ENCODE measurements at regions not wholly inside any gene's neighbourhood (a gene's known extent, or its start where the extent isn't known, plus 50 kb on each side); places are given as distances from the start of the nearest gene placed in this dataset.

GRCh38 chr7:51551070-51551469 is 234.5 kb upstream of the COBL start:
- no peak for TF ChIP-seq SRF (IDR thresholded peaks at IDR 0.05; ENCODE audit: low read depth, low read length)
- TF ChIP-seq, protein P1, sequence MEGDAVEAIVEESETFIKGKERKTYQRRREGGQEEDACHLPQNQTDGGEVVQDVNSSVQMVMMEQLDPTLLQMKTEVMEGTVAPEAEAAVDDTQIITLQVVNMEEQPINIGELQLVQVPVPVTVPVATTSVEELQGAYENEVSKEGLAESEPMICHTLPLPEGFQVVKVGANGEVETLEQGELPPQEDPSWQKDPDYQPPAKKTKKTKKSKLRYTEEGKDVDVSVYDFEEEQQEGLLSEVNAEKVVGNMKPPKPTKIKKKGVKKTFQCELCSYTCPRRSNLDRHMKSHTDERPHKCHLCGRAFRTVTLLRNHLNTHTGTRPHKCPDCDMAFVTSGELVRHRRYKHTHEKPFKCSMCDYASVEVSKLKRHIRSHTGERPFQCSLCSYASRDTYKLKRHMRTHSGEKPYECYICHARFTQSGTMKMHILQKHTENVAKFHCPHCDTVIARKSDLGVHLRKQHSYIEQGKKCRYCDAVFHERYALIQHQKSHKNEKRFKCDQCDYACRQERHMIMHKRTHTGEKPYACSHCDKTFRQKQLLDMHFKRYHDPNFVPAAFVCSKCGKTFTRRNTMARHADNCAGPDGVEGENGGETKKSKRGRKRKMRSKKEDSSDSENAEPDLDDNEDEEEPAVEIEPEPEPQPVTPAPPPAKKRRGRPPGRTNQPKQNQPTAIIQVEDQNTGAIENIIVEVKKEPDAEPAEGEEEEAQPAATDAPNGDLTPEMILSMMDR (IDR thresholded peaks at IDR 0.05; ENCODE audit: control extremely low read depth in 1 of 3, insufficient read depth in 1 of 3, low read depth in 1 of 3, low read length in 3 of 3), result no peak

Data from H1 (cell line).